Ovary (tissue), 7 donors: ENCODE measurements at regions not wholly inside any gene's neighbourhood (a gene's known extent, or its start where the extent isn't known, plus 50 kb on each side); places are given as distances from the start of the nearest gene placed in this dataset.

ENCODE experiments used
- DNase-seq, 5 donors: peaks; one replicate each; pipeline ENCODE4 v3.0.0-alpha.2; 2019 to 2020
- H3K27ac ChIP-seq, 2 donors: fragments of 200-600 bp; one replicate each; pipeline versions ENCODE4 v1.5.1 to v1.8.0; 2019 to 2022
- H3K27me3 ChIP-seq: fragments of 200-600 bp; one replicate; pipeline ENCODE4 v1.8.0; 2022
- H3K36me3 ChIP-seq: fragments of 200-600 bp; sonication (generic); one replicate; pipeline ENCODE4 v1.5.1; 2019
- H3K4me1 ChIP-seq: one replicate; pipeline ENCODE4 v1.8.1; 2013; ENCODE audit warnings: mild to moderate bottlenecking, moderate library complexity; ENCODE audit not compliant: insufficient read depth
- H3K4me3 ChIP-seq: fragments of 200-600 bp; sonication (generic); one replicate; pipeline ENCODE4 v1.5.1; 2017
- H3K9me3 ChIP-seq, 2 donors: fragments of 200-600 bp in 1 of 2; sonication (generic) in 1 of 2; one replicate each; pipeline versions ENCODE4 v1.5.1 to v1.8.1; 2013 to 2019; ENCODE audit warnings: mild to moderate bottlenecking in 1 of 2, moderate library complexity in 1 of 2
- CTCF ChIP-seq, 3 donors: fragments of 450-650 bp in 2 of 3; fragments of 200-600 bp in 1 of 3; IDR thresholded peaks; one replicate each; pipeline versions ENCODE4 v1.5.1 to v1.8.0; 2016 to 2022; ENCODE audit warnings: antibody characterized with exemption in 3 of 3, mild to moderate bottlenecking in 1 of 3
- EP300 ChIP-seq: sonication (generic); formaldehyde crosslinking; IDR thresholded peaks from one replicate; pipeline ENCODE4 v1.6.1; 2017; ENCODE audit warnings: antibody characterized with exemption
- POLR2A ChIP-seq: fragments of 450-650 bp; IDR thresholded peaks from one replicate; pipeline ENCODE4 v1.6.1; 2017; ENCODE audit warnings: antibody characterized with exemption, mild to moderate bottlenecking, moderate library complexity
- WGBS, 3 donors: extraction: QIAGEN DNeasy Blood & Tissue Kit in 1 of 3; methylation state at CpG; one replicate each; pipeline versions ENCODE4 v1.1.5 to v1.1.7; 2013 to 2017; 5-methylcytosine and 5-hydroxymethylcytosine counted together
- intact Hi-C, 4 donors: fragments of 100-400 bp; cut with DNase I; formaldehyde crosslinking; loops; one replicate each; pipeline versions ENCODE4 v1.11.0 to v1.15.1; 2022 to 2023
- donor health status: DM: no; HTN: no; CAD: no; lungs with moderate emphysema.
- donor health status: DM: no; HTN: no; CAD: no.
- donor health status: Bipolar disorder and iron deficiency.
- donor health status: DM: no; HTN: no; CAD: no.
- donor health status: DM: yes; HTN: yes; CAD: no.

- WGBS, 3 donors = 76 to 81% (median 80%) methylated on average over 2 of the region's 2 CpGs
These were observed 369.3 kb upstream of the TMPRSS15 start for GRCh38 chr21:18772897-18773296.

DNA sequence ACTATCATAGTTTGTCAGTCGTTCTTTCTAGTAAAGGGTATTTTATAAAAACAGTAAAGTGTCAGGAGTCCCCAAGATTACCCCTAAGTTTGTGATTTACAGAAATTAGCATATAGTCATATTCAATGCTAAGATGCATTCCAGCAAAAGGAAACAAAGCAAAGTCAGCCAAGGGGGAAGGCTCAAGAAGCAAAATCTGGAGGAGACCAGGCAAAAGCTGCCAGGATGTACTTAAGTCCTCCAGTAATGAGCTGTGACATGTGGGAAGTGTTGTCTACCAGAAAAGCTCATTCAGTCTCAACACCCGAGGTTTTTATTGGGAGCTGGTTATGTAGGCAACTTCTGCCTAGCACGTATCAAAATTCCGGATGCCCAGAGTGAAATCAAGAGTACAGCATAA, 373.4 kb upstream of the TMPRSS15 start:
- DNase-seq = no peak
- H3K4me1 ChIP-seq = no peaks in the 10 kb centered on the region
- intact Hi-C loops = no loop called here
- no peak for TF ChIP-seq POLR2A
- TF ChIP-seq EP300 = no peak
- TF ChIP-seq CTCF (IDR thresholded peaks at IDR 0.05) = no peak
- H3K4me3 ChIP-seq = no peak overlapping the region
- 37 to 47% (median 41%) methylated on average over 4 of the region's 4 CpGs for WGBS, 3 donors
- H3K27ac ChIP-seq = no peak overlapping the region
- H3K9me3 ChIP-seq = no peaks in the 10 kb centered on the region
- no peaks in the 10 kb centered on the region for H3K27me3 ChIP-seq
- no peaks in the 10 kb centered on the region for H3K36me3 ChIP-seq

More at GRCh38 chr21:18772897-18773296, 369.3 kb upstream of the TMPRSS15 start:
- Histone ChIP-seq H3K9me3 (no peaks in the 10 kb centered on the region), H3K27ac (no peak overlapping the region), H3K36me3 (no peaks in the 10 kb centered on the region), H3K4me1 (no peaks in the 10 kb centered on the region), H3K4me3 (no peak overlapping the region), H3K27me3 (no peaks in the 10 kb centered on the region)
- DNase-seq = no peak
- TF ChIP-seq POLR2A (no peak), EP300 (no peak), CTCF (IDR thresholded peaks at IDR 0.05) (no peak)
- intact Hi-C loops = no loop called here

DNA sequence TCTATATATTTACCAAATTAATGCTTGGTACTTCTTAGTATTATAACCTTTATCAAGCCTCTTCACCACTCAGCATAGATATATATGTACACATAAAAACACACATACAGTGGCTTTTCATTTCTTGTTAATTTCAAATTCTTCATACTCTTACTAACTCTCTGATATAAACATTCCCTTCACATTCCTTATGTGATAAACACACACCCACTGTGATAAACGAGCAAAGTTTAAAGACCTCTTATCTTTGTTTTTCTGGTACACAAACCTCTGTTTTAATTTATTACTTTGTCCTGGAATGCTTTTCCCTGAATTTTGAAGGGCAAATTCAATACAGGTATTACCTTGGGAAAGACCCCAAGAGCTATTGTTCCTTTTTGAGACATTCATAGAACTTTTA, 379.1 kb upstream of the TMPRSS15 start:
- intact Hi-C loops = no loop called here
- H3K4me1 ChIP-seq = no peaks in the 10 kb centered on the region

GRCh38 chr21:18801468-18801867, 397.9 kb upstream of the TMPRSS15 start:
- no peaks in the 10 kb centered on the region for H3K27me3 ChIP-seq
- no peak for DNase-seq
- no peak overlapping the region for H3K4me3 ChIP-seq
- intact Hi-C loops = no loop called here
- no peaks in the 10 kb centered on the region for H3K4me1 ChIP-seq
- no peaks in the 10 kb centered on the region for H3K36me3 ChIP-seq
- WGBS, 3 donors = 67 to 93% (median 76%) methylated on average over 1 of the region's 1 CpG
- no peak overlapping the region for H3K27ac ChIP-seq
- TF ChIP-seq CTCF (IDR thresholded peaks at IDR 0.05) = no peak
- TF ChIP-seq POLR2A = no peak
- no peaks in the 10 kb centered on the region for H3K9me3 ChIP-seq

More for the DNA sequence above, 379.1 kb upstream of the TMPRSS15 start:
- H3K27me3 ChIP-seq = no peaks in the 10 kb centered on the region
- no peak overlapping the region for H3K27ac ChIP-seq
- H3K4me3 ChIP-seq = no peak overlapping the region
- DNase-seq = no peak
- H3K9me3 ChIP-seq = no peaks in the 10 kb centered on the region
- peaks cover 2% of the 10 kb centered on the region for H3K36me3 ChIP-seq
- TF ChIP-seq CTCF (IDR thresholded peaks at IDR 0.05) (no peak), POLR2A (no peak), EP300 (no peak)
- 2 to 12% (median 2%) methylated on average over 1 of the region's 1 CpG for WGBS, 3 donors

- Histone ChIP-seq H3K4me1 (no peaks in the 10 kb centered on the region), H3K27ac (no peak overlapping the region), H3K9me3 (no peaks in the 10 kb centered on the region), H3K27me3 (no peaks in the 10 kb centered on the region), H3K4me3 (no peak overlapping the region), H3K36me3 (no peaks in the 10 kb centered on the region)
- TF ChIP-seq CTCF (IDR thresholded peaks at IDR 0.05) = no peak
- no peak for TF ChIP-seq EP300
- intact Hi-C loops = no loop called here
- WGBS, 3 donors = 81 to 90% (median 84%) methylated on average over 2 of the region's 2 CpGs
- DNase-seq = no peak
These were observed 400.0 kb upstream of the TMPRSS15 start for GRCh38 chr21:18803624-18804023.
